ENCODE measurements at regions not wholly inside any gene's neighbourhood (a gene's known extent, or its start where the extent isn't known, plus 50 kb on each side); places are given as distances from the start of the nearest gene placed in this dataset.
A peak's percentile ranks its signal among the peaks of the same experiment; 100 is the strongest.
"Not testable (repeated sequence)": the region's sequence is repeated elsewhere in the genome, so short reads cannot be mapped to it uniquely, and the experiment has no call there.

DNA sequence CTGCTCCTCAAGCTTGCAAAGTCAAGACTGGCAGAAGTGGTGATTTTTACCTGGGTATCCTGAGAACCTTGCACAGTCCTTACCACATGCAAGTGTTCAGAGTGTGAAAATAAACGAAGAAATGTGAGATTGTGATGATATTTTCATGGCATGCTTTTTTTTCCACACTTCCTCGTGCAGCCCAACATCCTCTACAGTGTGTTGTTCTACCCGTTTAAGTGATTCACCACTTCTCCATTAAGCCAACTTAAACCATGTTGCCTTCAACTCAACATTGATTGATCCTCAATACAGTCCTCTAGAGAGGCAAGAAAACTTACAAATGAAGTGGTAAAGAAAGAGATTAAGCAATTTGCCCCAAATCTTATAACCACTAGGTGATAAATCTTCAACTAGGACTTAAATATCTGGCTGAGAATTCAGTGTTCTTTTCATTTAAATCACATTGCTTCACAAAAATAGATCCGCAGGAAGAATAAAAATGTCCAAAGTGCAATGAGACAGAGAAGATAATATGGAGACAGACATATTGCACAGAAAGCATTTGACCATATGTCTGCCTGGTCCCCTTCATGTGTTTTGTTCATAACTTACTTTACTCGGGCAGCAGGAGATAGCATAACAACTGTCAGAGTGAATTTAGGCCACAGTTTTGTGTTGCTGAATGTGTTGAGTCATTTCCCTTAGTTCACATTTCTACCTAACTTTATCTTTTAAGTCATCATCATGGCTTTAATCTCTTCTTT, 75.8 kb upstream of the PARP8 start:
- DNase-seq: peak in 1 of 5 donors; percentile 41

DNA sequence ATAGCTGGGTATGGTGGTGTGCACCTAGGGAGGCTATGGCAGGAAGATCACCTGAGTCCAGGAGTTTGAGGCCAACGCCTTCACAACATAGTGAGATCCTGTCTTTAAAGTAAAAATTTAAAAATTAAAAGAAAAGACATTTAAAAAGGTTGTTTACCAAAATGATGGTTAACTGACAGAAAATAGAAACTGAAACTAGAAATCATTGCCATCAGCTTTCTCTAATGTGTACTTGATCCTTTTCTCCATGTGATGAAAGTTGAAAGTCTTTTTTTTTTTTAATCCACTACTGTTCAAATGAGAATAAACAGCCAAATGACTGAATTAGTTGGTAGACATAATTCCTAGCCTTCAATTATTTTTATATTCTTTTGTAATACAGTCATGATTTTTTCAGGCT, 75.1 kb upstream of the PARP8 start:
- DNase-seq: peak in 1 of 5 donors; percentile 52

DNA sequence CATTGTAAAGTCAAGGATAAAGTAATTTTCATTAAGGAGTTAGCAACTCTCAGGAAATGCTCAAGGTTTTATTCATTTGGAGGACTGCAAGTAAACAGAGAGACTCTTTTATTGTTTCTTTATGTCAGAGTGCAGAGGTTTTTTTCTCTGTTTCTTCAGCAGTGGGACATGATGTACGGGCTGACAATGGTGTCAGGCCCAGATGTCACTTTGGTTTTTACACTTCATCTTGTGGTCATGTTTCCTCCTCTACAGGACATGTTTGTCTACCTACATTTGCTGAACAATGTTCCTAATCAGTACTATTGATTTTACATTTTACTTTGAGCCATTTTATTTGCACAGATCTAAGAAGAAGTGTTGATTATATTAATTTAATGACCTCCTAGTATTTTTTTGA, 72.8 kb upstream of the PARP8 start:
- DNase-seq: peak in 2 of 5 donors; percentile 3 to 80

DNA sequence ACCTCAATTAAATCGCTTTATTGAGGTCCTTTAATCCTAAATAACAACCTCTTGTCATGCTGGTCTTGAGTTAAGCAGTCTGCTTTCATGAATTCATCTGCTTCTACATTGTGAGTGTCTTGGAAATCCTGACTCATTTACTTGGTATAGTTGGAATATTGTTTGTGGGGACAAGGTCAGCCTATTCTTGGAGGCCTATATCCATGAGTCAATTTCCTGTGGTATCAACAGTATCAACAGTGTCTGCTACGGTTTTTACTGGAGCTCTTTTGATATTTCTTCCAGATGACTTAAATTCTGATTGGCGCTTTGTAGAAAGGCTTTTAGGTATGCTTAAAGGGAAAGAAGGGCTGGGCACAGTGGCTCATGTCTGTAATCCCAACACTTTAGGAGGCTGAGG, 71.2 kb upstream of the PARP8 start:
- DNase-seq: no peak

DNA sequence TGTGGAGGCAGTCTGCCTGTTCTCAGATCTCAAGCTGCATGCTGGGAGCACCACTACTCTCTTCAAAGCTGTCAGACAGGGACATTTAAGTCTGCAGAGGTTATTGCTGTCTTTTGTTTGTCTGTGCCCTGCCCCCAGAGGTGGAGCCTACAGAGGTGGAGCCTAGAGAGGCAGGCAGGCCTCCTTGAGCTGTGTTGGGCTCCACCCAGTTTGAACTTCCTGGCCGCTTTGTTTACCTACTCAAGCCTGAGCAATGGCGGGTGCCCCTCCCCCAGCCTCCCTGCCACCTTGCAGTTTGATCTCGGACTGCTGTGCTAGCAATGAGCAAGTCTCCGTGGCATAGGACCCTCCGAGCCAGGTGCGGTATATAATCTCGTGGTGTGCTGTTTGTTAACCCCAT, 64.9 kb upstream of the PARP8 start:
- peak in 1 of 5 donors; percentile 66 for DNase-seq

DNA sequence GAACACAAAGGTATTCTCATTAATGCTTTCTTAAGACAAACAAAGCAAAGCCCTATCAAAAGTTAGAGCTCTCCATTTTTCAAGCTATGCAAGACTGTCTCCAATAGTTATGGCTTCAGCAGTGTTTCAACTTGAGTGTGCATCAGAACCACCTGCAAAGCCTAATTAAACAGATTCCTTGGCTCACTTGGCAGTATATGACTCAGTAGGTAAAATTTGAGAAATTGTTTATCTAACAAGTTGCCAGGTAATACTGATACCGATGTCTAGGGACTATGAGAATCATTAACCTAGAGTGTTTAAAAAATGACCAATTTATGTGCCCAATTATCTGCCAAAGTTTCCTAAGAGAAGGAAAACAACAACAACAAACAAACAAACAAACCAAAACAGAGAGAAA, 60.3 kb upstream of the PARP8 start:
- DNase-seq: peak in 1 of 5 donors; percentile 26

DNA sequence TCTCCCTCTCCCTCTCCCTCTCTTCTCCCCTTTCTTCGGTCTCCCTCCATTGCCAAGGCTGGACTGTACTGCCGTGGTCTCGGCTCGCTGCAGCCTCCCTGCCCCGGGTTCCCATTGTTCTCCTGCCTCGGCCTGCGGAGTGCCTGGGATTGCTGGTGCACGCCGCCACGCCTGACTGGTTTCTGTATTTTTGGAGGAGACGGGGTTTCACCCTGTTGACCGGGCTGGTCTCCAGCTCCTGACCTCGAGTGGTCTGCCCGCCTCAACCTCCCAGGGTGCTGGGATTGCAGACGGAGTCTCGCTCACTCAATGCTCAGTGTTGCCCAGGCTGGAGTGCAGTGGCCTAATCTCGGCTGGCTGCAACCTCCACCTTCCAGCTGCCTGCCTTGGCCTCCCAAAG, 59.0 kb upstream of the PARP8 start:
- DNase-seq: not testable (repeated sequence)

DNA sequence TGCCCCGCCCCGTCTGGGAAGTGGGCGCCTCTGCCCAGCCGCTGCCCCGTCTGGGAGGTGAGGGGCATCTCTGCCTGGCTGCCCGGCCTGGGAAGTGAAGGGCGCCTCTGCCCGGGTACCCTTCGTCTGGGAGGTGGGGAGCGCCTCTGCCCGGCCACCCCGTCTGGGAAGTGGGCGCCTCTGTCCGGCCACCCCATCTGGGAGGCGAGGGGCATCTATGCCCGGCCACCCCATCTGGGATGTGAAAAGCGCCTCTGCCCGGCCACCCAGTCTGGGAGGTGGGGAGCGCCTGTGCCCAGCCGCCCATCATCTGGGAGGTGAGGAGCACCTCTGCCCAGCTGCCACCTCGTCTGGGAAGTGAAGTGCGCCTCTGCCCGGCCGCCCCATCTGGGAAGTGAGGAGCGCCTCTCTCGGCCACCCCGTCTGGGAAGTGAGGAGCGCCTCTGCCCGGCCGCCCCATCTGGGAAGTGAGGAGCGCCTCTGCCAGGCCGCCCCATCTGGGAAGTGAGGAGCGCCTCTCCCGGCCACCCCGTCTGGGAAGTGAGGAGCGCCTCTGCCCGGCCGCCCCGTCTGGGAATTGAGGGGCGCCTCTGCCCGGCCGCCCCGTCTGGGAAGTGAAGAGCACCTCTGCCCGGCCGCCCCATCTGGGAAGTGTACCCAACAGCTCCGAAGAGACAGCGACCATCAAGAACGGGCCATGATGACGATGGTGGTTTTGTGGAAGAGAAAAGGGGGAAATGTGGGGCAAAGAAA, 58.3 kb upstream of the PARP8 start:
- not testable (repeated sequence) for DNase-seq

DNA sequence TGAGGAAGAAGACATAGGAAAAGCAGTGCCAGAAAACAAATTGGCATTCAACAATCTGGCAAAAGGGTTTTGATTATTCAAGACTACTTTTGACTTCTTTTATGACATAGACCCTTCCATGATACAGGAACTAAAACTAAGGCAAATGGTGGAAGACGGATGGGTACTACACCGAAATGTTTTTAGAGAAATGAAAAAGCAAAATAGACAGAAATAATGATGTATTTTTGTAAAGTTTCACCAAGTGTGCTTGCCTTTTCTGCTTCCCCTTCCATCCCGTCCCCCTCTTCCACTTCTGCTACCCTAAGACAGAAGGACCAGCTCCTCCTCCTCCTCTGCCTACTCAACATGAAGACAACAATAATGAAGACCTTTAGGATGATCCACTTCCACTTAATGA, 53.4 kb upstream of the PARP8 start:
- not testable (repeated sequence) for DNase-seq

Data from T-helper 1 cell (primary cell).